Stimulated activated CD8-positive, alpha-beta memory T cell treated with anti-CD3 and anti-CD28 coated beads, Interleukin-4, amount 100 ng/mL, for 24 hours (primary cell): ENCODE measurements at regions not wholly inside any gene's neighbourhood (a gene's known extent, or its start where the extent isn't known, plus 50 kb on each side); places are given as distances from the start of the nearest gene placed in this dataset.

ENCODE experiments used
- DNase-seq: peaks from one replicate; pipeline ENCODE4 v3.0.0-alpha.2; 2020; ENCODE audit warnings: low read depth

DNA sequence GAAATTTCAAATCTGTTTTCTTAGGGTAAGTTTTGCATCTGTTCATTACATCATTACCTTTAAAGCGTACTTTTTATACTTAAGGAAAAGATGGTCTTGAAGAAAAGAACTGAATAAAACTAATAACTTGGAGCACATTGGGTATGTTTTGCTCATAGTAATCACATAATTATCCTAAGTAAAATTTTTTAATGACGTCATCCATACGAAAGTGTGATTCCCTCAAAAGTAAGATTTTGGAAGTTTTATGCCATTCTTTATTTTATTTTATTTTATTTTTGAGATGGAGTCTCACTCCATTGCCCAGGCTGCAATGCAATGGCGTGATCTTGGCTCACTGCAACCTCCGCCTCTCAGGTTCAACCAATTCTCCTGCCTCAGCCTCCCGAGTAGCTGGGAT, 1516.6 kb upstream of the TENM3 start:
- no peak for DNase-seq

DNA sequence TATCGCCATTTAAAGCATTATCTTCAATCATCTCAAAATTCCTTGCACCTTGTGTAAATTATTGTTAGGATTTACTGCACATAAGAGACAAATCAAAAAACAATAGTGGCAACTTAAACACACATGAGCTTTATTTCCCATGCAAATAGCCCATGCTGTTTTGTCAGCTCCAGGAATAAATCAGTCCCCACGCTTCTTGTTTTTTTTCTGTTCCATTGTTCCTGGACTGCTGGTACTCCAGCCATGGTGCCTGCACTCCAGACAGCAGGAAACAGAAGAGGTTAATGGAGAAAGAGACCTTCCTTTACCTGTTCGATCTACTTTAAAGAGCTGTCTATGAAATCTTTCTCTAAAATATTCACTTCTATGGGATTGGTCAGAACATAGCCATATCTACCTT, 1515.7 kb upstream of the TENM3 start:
- DNase-seq, result no peak

DNA sequence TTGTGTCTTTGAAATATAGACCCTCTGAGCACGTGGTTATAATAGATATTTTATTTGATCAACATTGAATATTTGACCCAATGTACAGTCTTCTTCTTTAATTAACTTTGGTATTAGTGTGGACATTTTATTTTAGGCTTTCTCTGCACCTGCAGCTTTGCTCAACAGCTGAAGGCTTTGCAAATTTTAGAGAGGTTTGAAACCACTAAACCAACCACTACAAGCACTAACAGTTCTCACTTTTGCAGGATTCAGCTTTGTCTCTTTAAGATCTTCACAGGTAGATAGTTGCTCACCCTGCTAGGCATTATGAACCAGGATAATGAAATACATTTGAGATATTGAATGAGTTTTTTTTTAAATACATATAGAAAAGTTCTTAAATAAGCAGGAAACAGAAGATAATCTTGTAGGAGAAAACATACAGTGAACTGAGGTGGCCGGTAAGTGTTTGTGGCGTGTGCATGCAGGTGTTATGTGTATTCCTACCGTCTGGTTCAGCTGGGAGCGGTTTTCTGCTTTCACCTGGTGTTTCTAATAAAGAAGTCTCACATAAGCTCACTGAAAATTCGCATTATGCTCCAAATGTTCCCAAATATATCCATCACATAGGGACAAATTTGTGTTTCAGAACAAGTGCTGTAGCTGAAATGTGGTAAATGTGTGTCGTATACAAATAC, 1508.3 kb upstream of the TENM3 start:
- no peak for DNase-seq

DNA sequence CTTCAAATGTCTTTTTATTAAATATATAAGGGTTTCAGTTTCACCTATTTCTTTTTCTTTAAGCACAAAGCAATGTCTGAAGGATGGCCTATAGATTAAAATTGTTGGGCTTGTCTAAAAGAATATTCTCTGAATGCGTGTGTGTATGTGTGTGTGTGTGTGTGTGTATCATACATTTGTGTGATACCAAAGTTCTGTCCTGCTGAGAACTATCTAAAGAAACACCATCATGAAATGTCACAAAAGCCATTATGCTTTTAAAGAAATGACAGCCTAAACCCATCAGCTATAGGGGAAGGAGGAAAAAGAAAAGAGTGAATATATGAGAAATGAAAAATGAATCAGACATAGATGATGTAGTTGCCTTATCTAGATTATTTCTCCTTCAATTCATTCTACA, 1501.5 kb upstream of the TENM3 start:
- no peak for DNase-seq

DNA sequence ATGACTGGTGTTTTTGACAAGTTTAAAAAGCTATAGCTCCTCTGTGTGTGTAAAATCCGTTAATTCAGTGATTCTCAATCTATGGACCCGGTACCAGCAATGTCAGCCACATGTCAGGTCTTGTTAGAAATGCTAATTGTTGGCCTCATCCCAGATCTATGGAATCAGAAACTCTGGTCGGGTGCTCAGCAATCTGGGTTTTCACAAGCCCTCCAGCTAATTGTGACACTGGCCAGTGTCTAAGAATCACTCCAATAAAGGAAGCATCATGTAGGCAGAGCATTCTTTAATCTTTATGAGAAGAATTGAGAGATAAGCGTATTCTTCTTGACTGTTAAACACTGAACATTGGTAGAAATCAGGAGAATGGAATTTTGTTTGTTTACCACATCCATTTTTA, 1498.2 kb upstream of the TENM3 start:
- no peak for DNase-seq

DNA sequence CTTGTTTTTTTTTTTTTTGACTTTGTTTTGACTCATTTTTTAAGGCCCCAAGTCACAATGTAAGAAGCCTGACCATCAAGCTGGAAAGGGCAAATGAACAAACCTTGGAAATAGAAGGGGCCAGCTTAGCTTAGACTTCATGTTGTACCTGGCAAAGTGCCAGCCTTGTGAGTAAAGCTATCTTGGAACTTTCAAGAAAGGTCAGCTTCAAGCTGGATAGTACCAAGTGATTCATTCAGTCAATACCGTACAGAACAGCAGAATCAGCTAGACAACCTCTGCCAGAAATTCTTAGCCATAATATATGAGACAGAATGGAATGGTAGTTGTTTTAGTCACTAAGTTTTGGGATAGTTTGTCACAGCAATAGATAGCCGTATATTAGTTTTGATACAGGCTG, 1492.2 kb upstream of the TENM3 start:
- DNase-seq, result no peak

DNA sequence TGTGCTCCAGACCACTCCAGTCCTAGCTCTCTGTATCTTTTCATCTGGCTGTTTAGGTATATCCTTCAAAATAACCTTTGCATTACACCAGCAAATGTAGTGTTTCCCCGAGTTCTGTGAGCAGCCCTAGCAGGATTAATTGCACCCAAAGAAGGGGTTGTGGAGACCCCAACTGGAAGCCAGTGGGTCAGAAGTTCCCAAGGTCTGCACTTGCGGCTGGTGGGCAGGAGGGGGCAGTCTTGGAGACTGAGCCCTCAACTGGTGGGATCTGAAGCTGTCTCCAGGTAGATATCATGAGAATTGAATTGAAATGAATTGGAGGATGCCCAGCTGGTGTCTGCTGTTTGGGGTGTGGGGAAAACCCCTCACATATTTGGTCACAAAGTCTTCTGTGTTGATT, 1485.3 kb upstream of the TENM3 start:
- no peak for DNase-seq

DNA sequence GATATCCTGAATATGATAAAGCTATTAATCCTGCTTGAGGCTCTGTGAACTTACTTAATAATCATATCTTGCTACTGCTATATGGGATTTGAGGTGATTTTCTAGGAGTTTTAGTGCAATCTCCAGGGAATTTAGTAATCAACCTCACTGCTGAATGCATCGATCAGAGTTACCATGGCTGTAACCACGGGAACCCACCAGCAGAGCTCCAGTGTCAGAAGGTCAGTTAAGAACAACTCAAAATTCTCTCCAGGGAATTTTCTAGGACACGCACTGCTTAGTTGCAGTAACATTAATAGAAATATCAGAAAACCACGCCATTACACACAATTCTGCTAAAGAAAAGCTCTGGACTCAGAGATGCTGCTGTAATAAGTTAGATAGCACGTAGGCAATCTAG, 1477.2 kb upstream of the TENM3 start:
- DNase-seq, result no peak

DNA sequence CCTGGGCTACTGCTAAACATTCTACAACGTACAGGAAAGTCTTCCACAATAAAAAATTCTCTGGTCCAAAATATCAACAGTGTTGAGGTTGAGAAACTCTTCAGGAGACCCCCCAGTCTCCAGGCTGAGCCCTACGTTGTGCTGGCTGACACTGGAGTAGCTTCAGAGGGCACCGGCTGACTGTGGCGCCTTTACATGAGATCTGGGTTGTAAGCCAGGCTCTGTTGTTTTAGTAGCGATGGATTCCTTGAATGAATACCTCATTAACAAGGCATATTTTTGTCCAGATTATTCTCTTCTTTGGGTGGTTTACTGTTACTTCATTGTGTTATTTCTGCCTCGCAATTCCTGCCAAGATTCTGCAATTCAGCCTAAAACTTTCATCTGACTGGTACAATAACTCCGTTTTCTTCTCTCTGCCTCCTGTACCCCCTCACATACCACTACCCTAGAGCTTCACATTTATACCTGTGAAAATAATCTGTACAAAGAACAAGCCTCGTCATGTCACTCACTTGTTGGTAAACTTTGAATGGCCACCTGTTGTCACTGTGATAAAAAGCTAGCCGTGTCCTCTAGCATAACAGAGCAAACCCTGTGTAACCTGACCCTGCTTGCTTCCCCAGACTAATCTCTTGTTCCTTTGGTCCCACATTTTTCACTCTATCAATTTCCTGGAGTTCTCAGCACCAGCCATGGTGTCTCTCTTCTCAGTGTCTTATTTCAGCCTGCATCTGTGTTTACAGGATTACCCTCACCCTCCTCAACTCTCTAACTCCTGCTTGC, 1476.1 kb upstream of the TENM3 start:
- DNase-seq, result no peak

DNA sequence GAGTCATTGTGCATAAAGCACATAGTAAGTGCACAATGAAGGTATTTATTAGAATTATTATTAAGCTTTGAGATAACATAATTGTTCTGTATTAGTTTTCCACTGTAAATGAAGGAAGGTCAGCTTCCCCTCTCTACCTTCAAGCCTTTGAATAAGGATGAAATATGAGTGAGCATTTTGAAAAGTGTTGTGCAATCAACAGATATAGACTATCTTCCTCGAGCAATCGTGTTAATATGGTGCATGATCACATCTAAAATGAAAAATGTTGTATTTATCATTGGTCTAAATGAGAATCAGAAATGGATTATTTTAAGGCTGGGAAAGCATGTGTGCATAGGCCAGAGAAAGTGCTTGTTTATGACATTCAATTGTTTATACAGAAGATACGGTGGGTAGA, 1474.6 kb upstream of the TENM3 start:
- DNase-seq, result no peak

DNA sequence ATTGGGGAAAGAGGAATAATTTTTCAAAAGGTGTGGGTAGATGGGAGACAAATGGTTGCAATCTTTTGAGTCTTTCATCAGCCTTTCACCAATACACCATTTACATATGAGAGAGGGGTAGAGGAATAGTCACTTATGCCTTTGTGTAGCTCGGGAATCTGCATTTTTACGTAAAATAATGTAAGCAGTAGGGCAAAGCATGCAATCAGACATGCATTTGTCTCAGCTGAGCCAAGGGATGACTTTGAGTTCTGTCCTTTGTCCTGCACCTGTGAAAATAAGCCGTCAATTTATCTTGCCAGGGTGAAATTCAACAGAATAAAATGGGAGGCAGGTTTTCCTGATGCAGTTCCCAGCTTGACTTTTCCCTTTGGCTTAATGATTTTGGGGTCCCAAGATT, 1473.4 kb upstream of the TENM3 start:
- DNase-seq, result no peak

DNA sequence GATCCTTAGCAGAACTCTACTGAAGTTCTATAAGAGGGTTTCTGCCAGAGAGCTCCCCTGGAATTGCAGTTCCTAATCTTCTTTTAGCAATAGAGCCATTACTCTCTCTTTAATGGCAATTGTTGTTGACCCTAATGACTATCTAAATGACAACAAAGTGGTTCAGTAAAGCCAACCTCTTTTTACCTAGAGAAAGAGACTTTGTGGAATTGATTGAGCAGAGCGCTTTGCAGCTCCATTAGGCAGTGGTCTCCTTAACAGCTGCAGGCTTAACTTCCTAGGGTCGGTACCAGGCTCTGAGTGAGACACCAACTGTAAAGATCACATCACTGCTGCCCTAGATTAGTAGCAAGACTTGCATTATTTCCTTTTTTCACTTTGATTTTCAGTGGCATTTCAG, 1472.9 kb upstream of the TENM3 start:
- no peak for DNase-seq

DNA sequence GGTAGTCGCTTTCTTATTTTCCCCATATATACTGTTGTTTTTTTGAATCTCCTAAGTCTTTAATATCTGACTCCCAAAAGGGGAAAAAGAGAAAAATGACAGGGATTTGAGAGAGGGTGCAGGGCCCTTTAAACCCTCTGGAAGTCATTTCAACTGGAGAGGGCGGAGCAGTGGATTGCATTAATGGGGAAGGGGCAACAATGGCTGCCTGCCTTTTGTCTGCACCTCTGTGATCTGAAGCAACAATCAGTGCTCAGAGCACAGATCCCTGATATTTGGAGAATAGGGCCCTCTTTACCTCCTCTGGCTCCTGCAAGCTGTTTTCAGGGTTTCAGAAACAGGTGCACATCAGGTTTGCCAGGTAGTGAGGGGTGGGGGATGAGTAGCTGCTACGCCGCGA, 1458.3 kb upstream of the TENM3 start:
- DNase-seq, result no peak

DNA sequence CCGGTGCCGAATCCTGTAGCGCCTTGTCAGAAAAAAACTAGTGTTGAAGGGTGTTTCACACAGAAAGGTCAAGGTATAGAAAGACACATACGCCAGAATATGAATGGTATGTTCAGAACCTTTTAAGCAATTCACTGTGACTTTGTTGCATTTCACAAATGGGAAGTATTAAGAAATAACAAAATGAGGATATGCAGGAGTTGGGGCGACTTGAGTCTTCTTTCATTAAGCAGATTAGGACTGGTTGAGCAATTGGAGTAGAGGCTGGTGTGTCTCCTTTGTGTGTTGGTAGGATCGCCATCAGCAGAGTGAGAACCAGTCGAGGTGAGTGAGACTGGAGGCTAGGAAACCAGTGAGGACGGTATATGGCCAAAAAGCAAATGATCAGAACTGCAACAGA, 1454.5 kb upstream of the TENM3 start:
- no peak for DNase-seq

DNA sequence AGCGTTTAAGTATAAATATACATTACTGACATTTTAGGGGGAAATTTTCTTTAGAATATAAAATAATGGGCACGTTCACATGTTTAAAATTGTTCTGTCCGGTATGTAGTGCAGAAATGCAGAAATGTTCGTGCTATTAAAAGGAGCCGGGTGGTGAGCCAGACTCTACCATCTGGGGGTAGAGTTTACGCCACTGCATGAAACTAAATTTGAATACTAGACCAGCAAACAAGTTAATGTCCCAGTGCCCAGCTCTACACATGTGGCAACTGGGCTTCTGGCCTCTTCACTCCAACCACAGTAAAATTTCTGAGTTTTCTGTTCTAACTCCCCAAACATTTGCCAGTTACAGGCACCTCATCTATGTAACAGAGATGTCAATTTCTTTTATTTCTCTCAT, 1453.3 kb upstream of the TENM3 start:
- no peak for DNase-seq

DNA sequence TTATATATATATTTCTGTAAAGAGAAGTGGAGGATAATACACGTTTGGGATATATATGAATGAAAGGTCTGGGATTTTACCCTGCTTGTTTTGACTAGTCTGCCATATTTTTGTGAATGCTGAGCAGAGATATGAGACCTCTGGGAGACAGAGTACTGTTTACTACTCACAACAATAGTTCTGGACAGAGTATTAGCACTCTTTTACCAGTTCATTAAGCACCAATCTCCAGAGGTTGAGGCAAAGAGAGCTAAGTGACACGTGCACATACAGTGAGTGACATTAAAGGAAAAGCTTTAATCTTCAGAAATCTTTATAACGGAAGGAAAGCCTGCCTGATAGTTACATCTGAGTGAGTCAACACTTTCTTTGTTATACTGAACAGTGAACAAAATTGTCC, 1452.7 kb upstream of the TENM3 start:
- no peak for DNase-seq

DNA sequence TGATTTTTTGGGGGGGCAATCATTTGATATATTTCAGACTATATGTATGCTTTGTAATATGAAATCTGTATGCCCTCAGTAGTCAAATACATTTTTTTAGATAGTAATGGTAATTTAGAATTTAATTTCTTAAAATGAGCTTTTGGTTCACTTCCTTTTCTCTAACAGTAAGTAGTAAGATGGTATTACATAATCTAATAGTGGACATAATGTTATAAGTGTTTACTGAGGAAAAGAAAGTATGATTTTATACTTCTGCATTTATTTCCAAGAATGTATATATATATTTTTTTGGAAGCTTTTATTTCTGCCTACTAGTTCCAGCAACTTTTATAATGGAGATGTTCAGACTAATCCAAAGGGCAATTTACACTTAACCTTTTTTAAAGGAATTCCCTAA, 1450.7 kb upstream of the TENM3 start:
- no peak for DNase-seq

DNA sequence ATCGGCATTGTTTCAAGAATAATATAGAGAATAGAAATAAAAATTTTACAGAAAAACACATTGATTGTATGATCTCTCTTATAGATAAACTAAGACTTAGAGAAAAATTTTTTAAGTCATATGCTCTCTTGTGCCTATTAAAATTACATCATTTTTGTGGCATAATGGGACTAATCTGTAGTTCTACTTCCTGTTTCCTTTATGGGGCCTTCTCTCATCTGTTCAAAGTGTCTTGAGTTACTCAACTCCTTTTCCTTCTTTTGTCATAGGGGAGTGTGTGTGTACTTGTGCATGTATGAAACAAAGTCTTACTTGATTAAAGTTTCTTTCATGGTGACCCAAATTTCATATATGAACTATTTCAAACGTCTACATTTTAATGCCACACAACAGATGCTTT, 1448.9 kb upstream of the TENM3 start:
- no peak for DNase-seq

DNA sequence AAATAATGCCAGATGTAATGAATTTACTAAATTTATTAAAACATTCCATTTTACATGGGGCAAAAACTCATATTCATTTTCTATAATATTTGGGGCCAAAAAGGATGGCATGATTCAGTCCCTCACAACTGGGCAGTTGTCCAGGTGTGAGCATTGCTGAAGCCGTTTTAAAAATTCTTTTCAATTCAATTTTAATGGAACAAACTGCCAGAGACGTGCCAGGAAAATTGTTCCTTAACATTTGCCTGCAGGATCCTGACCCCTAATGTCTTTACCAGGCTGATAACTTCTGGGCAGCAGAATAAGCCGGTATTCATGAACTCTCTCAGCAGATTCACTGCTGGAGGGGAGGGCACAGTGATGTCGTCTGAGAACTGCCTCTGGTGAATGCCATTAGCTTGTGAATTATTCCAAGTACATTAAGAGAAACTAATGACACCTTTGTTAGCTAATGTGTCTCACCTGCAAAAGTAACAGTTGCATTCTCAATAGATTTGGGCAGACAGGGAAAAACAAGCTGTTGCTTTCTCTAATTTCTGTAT, 1445.1 kb upstream of the TENM3 start:
- no peak for DNase-seq

DNA sequence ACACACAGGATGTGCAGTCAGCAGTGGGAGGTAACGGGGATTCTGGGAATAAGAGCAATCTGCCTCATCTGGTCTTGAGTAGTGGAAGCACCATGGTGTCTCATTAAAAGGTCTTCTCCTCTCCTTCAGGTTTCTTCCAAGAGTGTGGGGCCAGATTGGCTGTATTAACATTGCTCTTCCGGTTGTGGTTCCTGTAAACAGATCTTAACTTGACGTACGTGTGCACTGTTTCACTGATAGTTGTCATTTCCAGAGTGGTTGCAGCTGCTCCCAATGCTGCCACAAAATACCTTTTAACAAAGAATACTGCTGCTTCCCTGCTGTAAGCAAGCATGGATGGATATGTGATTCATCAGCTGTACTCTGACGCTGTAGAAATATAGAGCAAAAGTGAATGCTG, 1443.4 kb upstream of the TENM3 start:
- no peak for DNase-seq

DNA sequence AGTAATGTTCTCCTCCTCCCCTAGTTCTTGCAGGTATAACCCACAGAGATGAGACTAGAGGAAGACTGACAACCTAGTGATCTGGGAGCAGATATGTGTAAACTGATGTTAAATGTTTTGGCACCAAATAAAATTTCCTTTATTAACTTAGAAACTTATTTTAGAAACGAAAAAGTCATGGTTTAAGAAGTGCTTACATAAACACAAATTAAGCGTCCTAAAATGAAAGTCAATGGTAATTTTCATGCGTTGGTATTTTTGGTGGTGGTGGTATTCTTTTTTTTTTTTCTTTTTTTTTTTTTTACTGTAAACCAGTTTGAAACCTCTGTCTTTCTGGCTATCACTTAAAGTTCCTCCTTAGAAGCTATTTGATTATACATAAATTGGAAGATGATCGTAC, 1438.1 kb upstream of the TENM3 start:
- DNase-seq, result no peak

DNA sequence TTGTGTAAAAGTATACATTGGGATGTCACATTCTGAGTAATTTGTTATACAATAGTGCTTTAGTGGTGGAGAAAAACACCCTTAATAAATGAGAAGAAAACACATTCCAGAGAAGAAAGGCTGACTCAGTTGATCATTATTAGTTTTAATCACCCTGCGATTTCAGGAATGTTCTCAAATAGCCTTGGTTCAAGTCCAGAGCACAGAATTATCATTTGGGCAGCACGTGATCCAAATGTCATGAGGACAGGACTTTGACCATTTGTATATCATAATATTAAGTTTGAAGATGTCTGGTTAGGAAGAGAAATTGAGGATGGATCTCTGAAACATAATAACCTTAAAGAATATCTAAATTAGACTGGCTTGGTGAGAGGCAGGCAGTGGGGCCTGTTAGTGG, 1434.3 kb upstream of the TENM3 start:
- no peak for DNase-seq

DNA sequence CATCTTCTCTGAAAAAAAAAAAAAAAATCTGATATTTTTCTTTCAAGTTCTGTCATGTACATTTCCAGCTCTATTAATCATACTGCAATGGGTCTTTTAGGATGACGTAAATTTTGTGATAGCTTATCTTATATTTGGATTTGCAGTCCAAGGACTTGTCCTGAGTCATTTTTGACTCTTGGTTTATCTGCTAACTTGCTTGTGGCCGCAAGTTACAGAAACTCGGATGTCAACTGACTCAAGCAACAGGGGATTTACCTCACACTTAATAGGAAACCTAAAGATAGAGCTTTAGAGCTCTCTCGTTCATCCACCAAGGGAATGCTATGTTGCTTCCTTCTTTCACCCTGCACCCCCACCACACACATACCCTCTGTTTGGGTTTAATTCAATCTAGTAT, 1433.8 kb upstream of the TENM3 start:
- DNase-seq, result no peak

DNA sequence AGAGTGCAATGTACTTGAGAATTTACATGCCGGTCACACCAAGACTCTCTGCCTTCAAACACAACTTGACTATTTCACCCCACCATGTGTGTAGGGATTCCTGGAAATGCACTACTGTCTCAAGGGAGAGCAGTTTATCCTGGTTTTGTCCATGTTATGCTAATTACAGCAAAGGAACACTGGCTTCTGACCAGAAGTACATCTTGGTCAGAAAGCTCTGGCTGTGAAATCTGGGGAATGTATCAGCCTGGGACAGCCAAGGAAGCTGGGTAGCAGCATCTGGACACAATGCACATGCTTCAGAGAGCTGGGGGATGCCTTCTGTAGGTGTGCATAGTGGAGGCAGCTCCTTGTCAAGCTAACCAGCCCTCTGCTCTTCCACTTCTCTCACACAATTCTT, 1432.6 kb upstream of the TENM3 start:
- no peak for DNase-seq
